GM19328 (cell line): ENCODE measurements at regions not wholly inside any gene's neighbourhood (a gene's known extent, or its start where the extent isn't known, plus 50 kb on each side); places are given as distances from the start of the nearest gene placed in this dataset.
"Not testable (repeated sequence)": the region's sequence is repeated elsewhere in the genome, so short reads cannot be mapped to it uniquely, and the experiment has no call there.

Experiments
- ATAC-seq: cut with Tn5 transposase; IDR thresholded peaks from one replicate; pipeline ENCODE4 v1.9.1; 2021; ENCODE audit warnings: mild to moderate bottlenecking, moderate library complexity; ENCODE audit not compliant: unreplicated experiment

DNA sequence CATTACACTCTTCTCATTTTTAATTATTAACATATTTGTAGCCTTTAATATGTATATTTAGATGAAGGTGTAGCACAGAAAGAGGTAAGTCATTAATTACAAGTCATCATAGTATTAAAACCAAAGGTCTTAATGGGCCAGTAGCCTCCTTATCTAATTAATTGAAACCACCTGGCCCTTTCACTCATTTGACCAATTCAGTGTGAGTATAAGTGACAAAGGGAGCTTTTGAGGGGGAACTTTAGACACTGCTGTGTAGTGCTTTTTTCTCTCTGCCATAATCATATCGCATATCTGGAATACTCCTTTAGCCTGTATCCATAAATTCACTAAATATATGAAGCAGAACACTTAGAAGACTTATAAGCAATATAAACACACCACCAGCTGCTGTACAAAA, 562.9 kb upstream of the POT1 start:
- ATAC-seq: no peak

GRCh38 chr7:125491137-125491536, 561.5 kb upstream of the POT1 start:
- no peak for ATAC-seq

DNA sequence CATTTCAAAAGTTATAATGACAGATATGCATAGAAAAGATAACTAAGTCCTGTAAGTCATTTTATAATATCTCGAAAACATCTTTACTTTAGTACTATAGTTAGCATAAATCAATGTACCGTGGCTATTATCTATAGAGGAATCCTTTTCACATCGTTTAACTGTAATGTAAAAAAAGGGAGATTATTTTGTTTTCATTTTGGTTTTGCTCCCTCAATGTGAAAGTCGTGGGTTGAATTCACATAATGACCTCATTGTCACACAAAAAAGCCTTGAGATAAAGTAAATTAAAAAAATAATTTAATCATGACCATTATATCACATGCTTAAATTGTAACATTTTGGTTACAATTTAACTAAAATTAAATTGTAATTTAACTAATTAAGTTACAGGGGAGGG, 560.5 kb upstream of the POT1 start:
- ATAC-seq: no peak

GRCh38 chr7:125485223-125485622, 555.6 kb upstream of the POT1 start:
- no peak for ATAC-seq

DNA sequence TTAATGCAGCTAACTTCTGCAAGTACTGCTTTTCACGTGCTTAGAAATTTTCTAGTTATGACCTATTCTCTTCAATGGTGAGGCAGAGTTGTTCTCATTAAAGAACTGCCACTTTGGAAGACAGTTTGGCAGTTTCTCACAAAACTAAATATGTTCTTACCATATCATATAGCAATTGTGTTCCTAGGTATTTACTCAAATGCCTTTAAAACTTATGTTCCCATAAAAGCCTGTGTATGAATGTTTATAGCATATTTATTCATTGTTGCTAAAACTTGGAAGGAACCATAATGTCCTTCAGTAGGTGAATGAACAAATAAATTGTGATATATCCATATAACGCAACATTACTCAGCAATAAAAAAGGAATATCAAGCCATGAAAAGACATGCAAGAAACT, 555.1 kb upstream of the POT1 start:
- no peak for ATAC-seq

DNA sequence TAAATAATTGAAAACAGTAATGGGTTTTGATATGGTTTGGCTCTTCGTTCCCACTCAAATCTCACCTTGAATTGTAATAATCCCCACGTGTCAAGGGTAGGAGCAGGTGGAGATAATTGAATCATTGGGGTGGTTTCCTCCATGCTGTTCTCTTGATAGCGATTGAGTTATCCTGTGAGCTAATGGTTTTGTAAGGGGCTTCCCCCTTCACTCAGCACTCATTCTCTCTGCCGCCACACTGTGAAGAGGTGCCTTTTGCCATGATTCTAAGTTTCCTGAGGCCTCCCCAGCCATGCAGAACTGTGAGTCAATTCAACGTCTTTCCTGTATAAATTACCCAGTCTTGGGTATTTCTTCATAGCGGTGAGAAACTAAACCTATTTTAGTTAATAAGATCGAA, 551.7 kb upstream of the POT1 start:
- ATAC-seq: no peak

GRCh38 chr7:125480762-125481161, 551.1 kb upstream of the POT1 start:
- no peak for ATAC-seq

- ATAC-seq: no peak
Measured at GRCh38 chr7:125468855-125469174, 539.2 kb upstream of the POT1 start.

DNA sequence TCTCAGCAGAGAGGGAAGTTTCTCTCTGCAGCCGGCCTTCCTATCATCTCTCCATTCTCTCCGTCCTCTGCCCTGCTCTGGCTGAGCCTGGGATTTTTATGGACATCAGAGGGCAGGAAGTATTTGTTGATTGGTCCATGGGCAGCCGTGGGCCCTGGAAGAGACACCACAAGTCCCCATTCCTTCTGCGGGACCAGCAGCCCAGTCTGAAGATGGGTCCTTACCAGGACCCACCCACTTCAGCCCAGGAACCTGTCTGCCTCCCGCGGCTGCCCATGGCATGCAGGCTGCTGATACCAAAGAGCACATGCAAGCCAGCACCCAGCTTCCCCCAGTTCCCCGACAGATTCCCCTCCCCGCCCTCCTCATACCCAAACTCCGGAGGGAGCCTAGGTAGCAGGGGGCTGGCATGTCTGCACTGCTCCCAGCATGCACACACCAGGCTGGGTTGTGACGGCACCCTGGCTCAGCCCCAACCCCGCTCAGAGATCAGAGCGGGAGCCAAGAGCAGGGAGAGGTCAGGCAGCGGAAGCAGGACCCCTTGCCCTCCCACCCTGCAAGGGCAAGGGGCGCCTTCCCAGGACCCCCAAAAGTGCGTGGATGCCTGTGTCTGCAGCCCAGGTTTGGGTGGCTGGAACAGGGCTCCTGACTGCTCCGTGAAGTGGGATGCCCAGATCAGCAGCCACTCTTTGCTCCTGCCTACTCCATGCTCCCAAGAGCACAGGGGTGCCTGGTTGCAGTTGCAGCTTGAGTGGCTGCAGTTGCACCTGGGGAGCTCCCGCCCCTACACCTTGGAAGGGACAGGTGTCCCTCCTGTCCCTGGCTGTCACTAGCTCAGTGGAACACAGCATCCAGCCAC, 538.6 kb upstream of the POT1 start:
- ATAC-seq: no peak

GRCh38 chr7:125465527-125465926, 535.9 kb upstream of the POT1 start:
- ATAC-seq: no peak

DNA sequence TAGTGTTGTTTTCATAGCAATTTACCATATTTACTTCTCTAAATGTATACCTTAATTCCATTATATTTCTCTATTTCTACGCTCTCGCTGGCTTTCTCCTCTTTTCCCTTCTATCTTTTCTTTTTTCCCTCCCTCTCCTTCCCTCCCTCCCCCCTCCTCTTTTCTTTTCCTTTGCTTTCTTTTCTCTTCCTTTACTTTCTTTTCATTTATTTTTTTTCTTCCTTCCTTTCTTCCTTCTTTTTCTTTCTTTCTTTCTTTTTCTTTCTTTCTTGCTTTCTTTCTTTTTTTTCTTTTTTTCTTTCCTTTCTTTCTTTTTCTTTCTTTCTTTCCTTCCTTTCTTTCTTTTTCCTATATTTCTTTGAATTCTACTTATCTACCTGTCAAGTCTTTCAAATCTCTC, 533.0 kb upstream of the POT1 start:
- ATAC-seq: no peak

DNA sequence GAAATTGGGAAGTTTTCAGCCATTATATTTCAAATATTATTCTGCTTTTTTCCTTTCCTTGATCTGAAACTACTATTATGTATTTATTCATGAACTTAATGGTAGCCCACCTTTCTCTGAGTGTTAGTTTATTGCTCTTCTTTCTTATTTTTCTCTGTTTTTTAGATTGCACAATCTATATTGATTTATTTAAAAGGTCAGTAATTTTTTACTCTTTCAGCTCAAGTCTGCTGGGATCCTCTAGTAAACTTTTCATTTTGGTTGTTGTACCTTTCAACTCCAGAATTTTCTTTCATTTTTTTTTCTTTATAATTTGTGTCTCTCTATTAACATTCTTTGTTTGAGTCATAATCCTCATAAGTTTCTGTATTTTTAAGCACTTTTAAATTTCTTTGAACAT, 529.4 kb upstream of the POT1 start:
- ATAC-seq: no peak

GRCh38 chr7:125450749-125451148, 521.1 kb upstream of the POT1 start:
- no peak for ATAC-seq

DNA sequence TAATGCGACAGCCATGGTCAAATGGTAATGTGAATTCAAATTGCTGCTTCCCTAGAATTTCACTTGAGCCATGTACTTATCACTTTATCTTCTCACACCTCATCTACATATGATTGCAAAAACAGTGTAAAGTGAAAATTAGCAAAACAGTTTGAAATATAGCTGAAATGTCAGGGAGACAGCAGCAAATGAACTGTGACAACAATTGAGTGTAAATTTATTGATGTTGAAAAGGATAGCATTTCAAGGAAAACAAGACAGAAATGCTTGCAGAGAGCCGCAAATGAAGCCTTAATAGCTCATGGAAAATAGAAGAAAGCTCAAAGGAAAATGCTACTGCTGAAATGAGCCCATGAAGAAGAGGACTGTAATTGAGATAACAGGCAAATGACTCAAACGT, 516.2 kb upstream of the POT1 start:
- ATAC-seq: no peak

DNA sequence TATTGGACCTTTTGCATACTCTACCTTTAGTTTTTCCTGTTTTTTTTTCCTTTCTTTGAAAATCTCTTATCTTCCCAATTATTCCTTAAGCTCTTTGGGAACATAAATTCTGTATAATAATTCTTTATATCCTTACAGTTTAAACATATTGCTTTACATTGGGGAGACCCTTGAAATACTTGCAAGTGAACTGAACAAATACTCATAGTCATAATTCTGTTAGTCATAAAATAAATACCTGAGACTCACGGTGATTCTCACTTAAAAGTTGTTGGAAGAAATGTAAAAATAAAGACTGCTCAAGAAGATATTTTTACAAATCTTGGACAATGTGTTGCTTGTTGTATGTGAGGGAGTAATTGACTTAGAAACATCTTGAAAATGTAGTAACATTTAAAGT, 515.2 kb upstream of the POT1 start:
- ATAC-seq: no peak

- no peak for ATAC-seq
Measured at GRCh38 chr7:125436220-125436619, 506.6 kb upstream of the POT1 start.

- ATAC-seq: no peak
Measured at GRCh38 chr7:125431349-125431748, 501.7 kb upstream of the POT1 start.

- ATAC-seq: no peak
Measured at GRCh38 chr7:125430013-125430412, 500.4 kb upstream of the POT1 start.

GRCh38 chr7:125427676-125428075, 498.1 kb upstream of the POT1 start:
- ATAC-seq: no peak

- no peak for ATAC-seq
Measured at GRCh38 chr7:125425506-125425905, 495.9 kb upstream of the POT1 start.

GRCh38 chr7:125424721-125425120, 495.1 kb upstream of the POT1 start:
- no peak for ATAC-seq

- ATAC-seq: no peak
Measured at GRCh38 chr7:125423458-125424155, 494.0 kb upstream of the POT1 start.

- ATAC-seq: not testable (repeated sequence)
Measured at GRCh38 chr7:125421407-125421806, 491.8 kb upstream of the POT1 start.
